HG03378 (cell line): ENCODE measurements at regions not wholly inside any gene's neighbourhood (a gene's known extent, or its start where the extent isn't known, plus 50 kb on each side); places are given as distances from the start of the nearest gene placed in this dataset.

Experiments used
- ATAC-seq: cut with Tn5 transposase; IDR thresholded peaks from one replicate; pipeline ENCODE4 v1.9.1; 2021; ENCODE audit warnings: mild to moderate bottlenecking, moderate library complexity; ENCODE audit not compliant: unreplicated experiment

GRCh38 chr9:119036969-119037368 lies 332.3 kb downstream of the BRINP1 start:
- ATAC-seq = no peak

DNA sequence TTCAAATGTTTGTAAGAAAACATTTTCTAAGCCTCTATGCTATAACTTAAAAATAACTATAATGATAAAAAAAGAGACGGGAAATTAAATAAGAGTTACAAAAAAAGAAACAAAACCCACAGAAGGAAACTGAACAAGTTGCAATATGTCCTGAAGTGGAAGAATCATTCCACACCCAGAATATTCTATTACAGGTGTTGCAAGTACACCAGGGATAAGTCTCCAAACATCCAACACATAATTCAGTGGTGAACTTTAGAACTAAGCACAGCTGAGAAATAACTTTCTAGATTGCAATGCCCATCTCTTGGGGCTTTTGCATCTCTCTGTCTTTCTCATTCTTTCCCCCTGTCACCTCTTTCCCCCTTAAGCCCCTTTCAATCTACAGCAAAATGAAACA lies 325.2 kb downstream of the BRINP1 start:
- no peak for ATAC-seq

- no peak for ATAC-seq
Observed at GRCh38 chr9:119044806-119045205, 324.4 kb downstream of the BRINP1 start.

- ATAC-seq = no peak
Observed at GRCh38 chr9:119047513-119048307, 321.5 kb downstream of the BRINP1 start.

GRCh38 chr9:119050281-119050680 lies 319.0 kb downstream of the BRINP1 start:
- no peak for ATAC-seq

GRCh38 chr9:119052339-119053030 lies 316.8 kb downstream of the BRINP1 start:
- no peak for ATAC-seq

DNA sequence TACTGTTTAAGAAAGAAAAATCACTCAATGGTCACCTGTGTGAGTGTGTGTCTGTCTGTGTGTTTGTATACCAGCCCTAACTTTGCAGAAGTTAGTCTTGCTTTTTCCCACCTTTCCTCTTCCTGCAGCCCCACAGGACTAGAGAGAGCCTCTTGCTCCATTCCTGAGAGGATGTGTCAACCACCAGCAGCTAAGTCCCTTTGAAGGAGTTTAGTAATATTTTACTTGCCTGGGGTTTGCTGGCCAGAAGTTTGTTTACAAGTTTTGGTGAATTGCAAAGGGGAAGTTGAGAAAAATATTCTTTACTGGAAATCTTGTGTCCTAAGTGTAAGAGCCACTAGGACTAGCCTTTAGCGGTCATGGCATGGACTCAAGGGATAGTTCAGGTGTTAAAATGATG lies 316.2 kb downstream of the BRINP1 start:
- ATAC-seq = no peak

DNA sequence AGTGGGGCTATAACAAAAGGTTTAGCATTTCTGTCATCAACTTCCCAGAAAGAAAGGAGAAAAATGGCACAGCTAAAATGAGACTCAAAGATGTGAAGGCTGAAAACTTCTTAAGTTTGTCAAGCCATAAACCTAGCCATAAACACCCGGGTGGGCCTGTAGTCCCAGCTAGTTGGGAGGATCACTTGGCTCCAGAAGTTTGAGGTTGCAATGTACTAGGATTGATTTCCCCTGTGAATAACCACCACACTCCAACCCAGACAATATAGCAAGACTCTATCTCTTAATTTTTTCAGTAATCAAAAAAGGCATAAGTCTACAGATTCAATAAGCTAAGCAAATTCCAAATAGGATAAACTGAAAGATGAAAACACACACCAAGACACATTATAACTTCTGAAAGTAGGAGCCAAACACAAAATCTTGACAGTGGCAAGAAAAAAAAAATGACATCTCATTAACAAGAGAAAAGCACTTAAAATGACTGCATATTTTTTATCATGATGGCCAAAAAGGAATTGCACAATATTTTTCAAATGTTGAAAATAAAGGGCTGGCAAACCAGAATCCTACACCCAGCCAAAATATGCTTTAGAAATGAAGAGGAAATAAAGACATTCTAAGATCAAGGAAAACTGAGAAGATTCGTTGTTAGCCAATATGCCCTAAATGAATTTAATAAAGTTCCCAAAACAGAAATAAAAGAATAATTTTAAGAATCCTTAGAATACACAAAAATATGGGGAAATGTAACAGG lies 308.4 kb downstream of the BRINP1 start:
- no peak for ATAC-seq

DNA sequence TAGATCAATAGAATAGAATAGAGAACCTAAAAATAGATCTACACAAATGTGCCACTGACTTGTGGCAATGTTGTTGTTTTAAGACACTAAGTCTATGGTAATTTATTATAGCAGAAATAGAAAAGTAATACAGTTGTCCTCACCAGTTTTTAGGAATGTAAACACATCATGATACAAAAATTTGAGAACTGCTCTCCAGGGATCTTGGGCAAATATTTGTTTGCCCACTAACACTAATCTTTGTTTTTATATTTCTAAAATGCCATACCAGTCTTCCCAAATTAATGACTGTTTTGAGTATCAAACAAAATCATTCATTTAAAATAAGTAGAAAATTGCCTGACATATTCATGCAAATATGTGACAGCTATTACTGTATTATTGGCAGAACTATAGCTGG lies 297.6 kb downstream of the BRINP1 start:
- ATAC-seq = no peak

DNA sequence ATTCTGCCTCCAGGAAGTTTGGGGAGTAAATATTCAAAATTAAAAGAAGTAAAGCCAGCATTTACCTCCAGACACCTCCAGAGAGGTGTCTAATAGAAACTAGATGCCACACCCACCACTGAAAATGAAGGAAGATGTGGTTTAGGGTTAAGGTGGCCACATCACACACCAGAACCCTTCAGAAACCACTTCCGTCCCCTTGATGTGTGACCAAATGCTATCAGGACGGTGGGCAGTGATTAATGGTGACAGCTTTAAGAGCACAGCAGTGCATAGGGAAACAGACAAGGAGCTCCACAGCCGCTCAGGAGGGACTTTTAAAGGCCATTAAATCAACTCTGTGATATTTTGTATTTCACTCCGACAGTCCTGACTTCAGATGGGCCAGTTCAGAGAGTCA lies 295.2 kb downstream of the BRINP1 start:
- no peak for ATAC-seq

DNA sequence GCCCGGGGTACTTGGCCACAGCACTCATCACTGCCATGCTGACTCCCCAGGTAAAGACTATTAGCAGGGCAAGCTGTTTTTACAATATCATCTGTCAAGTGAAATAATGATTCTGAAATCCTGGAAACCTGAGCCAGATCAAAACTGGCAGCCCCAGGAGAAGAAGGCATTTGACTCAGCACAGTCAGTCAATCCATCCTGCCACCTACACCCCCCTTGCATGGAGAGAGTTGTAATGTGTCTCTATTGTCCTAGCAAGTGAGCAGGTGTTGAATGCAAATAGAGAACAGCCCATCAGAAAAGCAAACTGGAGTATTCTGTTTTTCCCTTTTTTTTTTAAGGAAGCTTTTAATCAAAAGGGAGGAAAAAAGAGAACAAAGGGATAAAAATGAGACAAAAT lies 291.2 kb downstream of the BRINP1 start:
- ATAC-seq = no peak

GRCh38 chr9:119083673-119084072 lies 285.6 kb downstream of the BRINP1 start:
- ATAC-seq = no peak

DNA sequence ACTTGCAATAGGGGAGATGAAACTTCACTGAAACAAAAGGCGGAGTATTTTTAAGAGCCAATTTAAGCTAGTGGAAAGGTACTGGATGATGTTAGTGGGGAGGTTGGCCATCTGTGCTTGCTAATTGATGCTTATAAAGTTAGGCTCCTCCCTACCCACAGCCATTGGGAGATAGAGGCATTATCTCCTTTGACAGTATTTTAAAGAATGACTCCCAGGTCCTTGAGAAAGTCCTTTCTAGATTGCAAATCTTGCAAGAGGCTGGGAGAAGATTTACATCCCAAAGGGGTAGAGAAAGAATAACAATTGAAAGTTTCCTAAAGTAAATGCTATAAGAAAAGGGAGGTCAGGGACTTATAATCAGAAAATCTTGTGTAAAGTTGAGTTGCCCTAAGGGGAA lies 282.6 kb downstream of the BRINP1 start:
- ATAC-seq = no peak

GRCh38 chr9:119088002-119088547 lies 281.2 kb downstream of the BRINP1 start:
- no peak for ATAC-seq

DNA sequence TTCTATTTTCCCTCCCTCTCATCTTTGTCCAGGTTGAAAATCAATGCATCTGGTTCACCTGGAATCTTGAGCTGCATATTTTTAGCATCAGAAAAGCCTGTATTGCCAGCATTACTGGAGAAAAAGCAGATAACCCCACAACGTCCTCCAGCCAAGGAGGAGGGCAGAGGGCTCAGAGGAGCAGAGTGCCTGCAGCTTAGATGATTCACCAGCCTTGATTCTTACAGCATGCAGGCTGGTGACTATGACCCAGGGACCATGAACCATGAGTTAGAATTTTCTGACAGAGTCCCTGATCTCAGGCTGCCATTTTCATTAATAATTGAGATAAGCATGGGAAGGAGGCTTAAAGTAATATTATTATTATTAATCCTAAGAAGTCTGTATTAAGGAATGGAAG lies 278.2 kb downstream of the BRINP1 start:
- no peak for ATAC-seq

DNA sequence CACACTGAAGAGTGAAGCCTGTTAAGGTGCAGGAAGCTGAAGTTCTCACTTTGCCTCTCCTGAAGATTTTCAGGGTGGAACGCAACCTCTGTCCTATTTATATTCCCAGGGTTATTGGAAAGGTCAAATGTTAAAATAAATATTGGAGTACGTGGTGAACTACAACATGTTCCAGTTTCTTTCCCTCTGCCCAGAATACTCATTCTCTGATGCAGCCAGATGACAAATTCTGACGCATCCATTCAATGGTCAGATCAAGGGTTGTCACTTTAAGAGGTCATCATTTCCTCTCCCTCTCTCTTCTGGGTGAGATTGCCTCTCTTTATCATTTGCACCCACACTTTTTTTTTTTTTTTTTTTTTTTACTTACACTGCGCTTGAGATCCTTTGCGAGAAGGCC lies 277.1 kb downstream of the BRINP1 start:
- no peak for ATAC-seq

DNA sequence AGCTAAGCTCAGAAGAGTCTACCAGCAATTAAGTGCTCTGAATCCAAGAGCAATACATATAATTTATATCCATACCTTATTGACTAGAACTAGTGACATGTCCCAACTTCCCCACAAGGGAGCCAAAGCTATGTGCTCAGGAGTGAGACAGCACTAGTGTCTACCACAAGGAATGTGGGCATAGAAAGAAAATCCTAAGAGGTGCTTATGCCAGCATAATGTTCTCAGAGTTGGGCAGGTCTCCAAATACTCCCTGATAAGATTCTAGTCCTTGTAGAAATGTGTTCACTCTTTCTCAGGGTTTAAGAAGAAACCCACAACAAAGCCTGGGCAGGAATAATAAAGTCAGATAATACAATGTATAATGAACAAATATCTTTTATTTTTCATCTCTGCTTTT lies 275.1 kb downstream of the BRINP1 start:
- no peak for ATAC-seq

- no peak for ATAC-seq
Observed at GRCh38 chr9:119095072-119095471, 274.2 kb downstream of the BRINP1 start.

DNA sequence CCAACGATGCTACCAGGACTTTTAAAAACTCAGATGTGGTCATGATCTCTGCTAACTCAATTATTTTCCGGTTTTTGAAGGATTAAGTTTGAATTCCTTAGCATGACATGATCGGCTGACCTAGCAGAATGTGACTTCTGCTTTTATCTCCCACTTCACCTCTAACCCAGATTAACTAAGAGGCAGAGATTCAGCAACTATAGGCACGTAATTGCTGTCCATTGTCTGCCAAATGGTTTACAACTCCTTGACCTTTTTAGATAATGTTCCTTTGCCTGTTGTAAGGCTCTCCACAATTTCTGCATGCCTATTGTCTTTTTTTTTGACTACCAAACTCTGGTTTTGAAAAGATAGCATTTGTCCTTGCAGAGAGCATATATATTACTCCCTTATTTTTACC lies 268.2 kb downstream of the BRINP1 start:
- ATAC-seq = no peak

GRCh38 chr9:119114681-119115080 lies 254.6 kb downstream of the BRINP1 start:
- ATAC-seq = no peak
